ENCODE measurements at regions not wholly inside any gene's neighbourhood (a gene's known extent, or its start where the extent isn't known, plus 50 kb on each side); places are given as distances from the start of the nearest gene placed in this dataset.
"Not testable (repeated sequence)": the region's sequence is repeated elsewhere in the genome, so short reads cannot be mapped to it uniquely, and the experiment has no call there.

GRCh38 chr11:45432910-45433309 is 146.8 kb upstream of the SYT13 start:
- DNase-seq, result no peak

GRCh38 chr11:45432100-45432499 is 146.0 kb upstream of the SYT13 start:
- DNase-seq, result no peak

- DNase-seq, result no peak
These were observed 145.2 kb upstream of the SYT13 start for GRCh38 chr11:45431046-45432018.

GRCh38 chr11:45430361-45430760 is 144.2 kb upstream of the SYT13 start:
- no peak for DNase-seq

GRCh38 chr11:45429719-45430118 is 143.6 kb upstream of the SYT13 start:
- no peak for DNase-seq

GRCh38 chr11:45428541-45429230 is 142.5 kb upstream of the SYT13 start:
- no peak for DNase-seq

GRCh38 chr11:45428116-45428515 is 142.0 kb upstream of the SYT13 start:
- DNase-seq, result no peak

GRCh38 chr11:45424411-45425180 is 138.5 kb upstream of the SYT13 start:
- no peak for DNase-seq

- no peak for DNase-seq
These were observed 137.5 kb upstream of the SYT13 start for GRCh38 chr11:45423475-45424120.

- DNase-seq, result no peak
These were observed 136.9 kb upstream of the SYT13 start for GRCh38 chr11:45423036-45423435.

GRCh38 chr11:45414088-45414487 is 127.9 kb upstream of the SYT13 start:
- no peak for DNase-seq

- DNase-seq, result no peak
These were observed 127.2 kb upstream of the SYT13 start for GRCh38 chr11:45413156-45413858.

GRCh38 chr11:45412521-45412920 is 126.4 kb upstream of the SYT13 start:
- DNase-seq, result no peak

- no peak for DNase-seq
These were observed 125.9 kb upstream of the SYT13 start for GRCh38 chr11:45412051-45412471.

- no peak for DNase-seq
These were observed 125.2 kb upstream of the SYT13 start for GRCh38 chr11:45411228-45411946.

- no peak for DNase-seq
These were observed 124.5 kb upstream of the SYT13 start for GRCh38 chr11:45410391-45411227.

- DNase-seq, result no peak
These were observed 123.4 kb upstream of the SYT13 start for GRCh38 chr11:45409587-45409986.

- DNase-seq, result no peak
These were observed 121.1 kb upstream of the SYT13 start for GRCh38 chr11:45407226-45407625.

- DNase-seq, result no peak
These were observed 120.0 kb upstream of the SYT13 start for GRCh38 chr11:45405916-45406670.

- DNase-seq, result not testable (repeated sequence)
These were observed 117.4 kb upstream of the SYT13 start for GRCh38 chr11:45403521-45403920.
